GM21619 (cell line): ENCODE measurements at regions not wholly inside any gene's neighbourhood (a gene's known extent, or its start where the extent isn't known, plus 50 kb on each side); places are given as distances from the start of the nearest gene placed in this dataset.
A peak's percentile ranks its signal among the peaks of the same experiment; 100 is the strongest.

Experiments used
- ATAC-seq: cut with Tn5 transposase; IDR thresholded peaks from one replicate; pipeline ENCODE4 v1.9.1; 2021; ENCODE audit not compliant: unreplicated experiment

DNA sequence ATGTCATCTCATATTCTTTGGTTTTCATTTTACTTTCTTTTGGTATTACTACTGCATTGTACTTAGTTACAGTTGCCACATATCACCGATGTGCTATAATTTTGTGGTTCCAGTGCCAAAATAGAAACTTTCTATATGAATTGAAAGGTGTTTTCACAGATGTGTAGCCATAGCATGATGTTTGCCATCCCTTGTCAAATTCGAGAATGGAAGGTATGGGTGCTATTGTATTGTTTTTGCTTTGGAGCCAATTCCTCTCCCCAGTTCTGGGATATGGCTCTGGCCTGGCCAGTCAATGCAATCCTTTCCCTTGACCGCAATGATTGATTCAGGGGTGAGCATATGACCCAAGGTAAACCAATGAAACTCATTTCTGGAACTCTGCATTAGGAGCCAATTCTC, 86.2 kb upstream of the RPS6KA3 start:
- peak; percentile 67 for ATAC-seq

DNA sequence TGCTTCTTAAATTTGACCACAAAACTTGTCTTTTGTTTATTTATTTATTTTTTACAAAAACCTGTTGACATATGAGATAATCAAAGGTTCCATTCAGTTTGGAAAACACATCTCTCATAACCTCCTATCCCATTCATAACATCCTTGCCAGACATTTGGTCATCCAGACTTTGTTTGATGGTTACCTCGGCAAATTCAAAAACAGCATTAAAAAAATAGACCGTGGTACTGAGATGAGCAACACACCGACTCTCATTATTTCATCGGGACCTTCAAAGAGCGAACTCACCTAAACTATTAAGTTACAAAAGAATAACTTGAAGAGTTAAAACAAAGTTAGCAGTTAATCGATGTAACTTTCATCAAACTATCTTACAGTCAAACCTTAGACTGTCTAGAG, 85.8 kb upstream of the RPS6KA3 start:
- peak; percentile 20 for ATAC-seq

DNA sequence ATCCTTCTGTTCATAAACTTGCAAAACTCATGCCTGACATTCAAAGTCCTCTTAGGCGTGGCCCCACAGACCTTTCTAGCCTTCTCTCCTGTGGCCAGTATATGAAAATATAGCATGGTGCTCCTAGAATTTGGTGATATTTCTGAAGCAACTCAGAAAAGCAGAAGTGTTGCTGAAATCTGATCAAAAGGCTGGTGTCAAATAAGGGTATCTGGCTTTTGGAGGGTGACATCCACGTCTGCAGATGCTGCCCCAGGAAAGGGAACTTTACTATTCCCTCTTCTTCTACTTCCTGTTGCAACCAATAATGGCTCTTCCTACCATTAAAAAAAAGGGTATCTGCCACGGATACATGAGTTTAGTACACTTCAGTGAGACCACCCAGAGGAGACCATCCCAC, 83.9 kb upstream of the RPS6KA3 start:
- ATAC-seq = no peak

DNA sequence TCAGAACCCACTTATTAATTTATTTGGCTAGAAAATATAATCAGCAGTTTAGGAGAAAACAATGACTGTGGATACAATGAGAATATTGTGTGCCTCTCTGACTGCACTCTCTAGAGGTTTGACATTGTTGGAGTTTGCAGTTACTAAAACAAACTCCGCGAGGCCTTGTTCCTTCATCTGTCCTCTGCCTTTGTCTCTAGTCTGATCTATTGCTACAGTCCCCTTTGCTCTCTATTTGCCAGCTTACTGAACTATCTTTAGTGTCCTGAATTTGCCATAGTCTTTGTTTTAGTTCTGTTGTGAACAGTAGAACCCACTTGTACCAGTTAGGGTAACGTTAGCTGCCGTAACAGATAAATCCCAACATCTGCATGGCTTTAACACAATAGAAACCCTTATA, 81.4 kb upstream of the RPS6KA3 start:
- ATAC-seq = no peak

DNA sequence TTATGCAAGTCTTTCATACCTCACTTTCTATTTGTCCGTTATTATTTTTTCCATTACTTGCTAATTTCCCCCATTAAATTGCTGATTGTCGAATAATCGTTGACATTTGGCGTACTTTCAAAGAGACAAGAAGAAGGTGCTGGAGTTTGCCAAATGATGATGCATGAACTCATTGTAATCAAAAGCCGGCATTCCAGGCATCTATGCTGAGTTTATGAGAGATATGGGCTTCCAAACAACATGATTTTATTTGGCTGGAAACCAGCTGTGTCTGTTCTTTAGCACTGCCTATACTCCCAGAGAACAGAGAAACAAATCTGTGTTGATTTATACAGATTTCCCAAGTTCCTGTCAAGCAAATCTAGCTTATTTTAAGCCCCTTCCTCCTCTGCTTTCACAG, 80.8 kb upstream of the RPS6KA3 start:
- ATAC-seq = no peak

DNA sequence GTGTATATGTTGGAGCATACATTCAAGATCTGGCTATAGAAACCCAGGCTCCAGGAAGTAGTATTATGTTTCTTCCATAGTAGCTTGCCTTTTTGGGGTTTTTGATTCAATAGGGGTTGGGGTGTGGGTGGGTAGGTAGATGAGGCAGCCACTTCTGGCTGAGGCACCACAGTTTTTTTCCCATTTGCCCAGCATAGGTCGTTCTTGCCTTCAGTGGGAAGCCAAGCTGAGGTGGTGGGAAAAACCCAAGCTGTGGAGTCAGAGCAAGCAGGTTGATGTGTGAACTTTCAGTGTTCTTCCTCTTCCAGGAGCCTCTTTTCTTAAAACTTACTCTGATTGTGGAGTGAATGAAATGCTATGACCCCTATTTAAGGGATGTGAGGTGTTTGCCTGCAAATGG, 67.0 kb upstream of the RPS6KA3 start:
- no peak for ATAC-seq

DNA sequence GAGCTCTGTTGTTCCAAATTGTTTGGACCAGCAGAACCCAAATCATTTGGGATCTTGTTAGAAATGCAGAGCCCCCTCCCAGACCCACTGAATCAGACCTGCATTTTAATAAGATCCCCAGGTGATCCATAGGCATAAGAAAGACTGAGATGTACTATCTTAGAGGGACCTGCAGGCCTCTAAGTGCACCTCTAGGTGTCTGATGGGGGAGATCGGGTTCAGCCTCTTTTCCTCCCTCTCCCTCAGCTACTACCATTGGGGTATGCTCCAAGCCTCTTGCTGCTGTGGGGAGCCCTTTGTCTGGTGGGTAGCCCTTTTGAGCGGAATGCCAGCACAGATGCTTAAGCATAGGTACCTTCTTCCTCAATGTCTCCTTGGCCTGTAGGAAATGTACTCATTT, 63.8 kb upstream of the RPS6KA3 start:
- ATAC-seq = no peak

DNA sequence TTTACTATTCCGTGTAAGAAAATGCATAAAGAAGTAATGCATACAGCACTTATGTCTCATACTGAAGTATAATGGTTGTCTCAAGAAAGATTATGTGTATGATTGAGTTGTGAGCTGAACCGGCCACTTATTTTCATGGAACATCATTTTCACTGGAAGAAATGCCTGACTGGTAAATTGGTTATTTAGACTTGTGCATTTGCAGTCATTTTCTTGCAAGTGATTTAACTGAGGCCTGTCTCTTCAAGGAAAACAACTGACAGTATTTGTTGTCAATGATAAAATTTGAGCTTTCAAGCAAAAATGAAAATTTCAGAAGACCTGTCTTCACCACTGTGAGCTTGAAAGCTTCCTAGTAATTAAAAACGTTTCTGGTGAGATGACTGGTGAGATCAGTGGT, 62.7 kb upstream of the RPS6KA3 start:
- ATAC-seq = no peak

DNA sequence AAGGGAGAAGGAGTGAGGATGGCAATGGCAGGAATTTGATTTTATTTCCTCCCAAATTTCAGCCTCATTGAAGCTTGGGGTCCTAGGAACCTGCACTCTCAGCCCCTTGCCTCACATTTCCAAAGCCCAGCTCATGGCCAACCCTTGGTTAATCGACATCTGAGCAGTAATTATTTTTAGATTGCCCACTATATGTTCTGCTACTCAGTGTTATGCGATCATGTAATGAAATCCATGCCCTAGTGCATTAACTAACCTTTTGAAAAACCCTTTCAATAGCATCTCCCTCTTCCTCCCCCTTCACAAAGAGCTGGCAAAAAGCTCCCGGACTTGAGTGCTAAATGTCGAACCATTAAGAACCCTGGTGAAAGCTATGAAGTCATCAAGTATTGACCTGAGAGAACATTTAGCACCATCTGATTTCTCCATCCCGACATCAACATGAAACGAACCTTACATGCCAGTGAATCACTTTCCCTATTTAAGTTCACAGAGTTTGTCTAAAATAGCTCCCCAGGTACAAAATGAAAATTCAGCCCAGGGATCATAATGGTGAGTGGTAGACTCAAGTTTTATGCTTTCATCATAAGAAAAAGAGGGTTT, 59.2 kb upstream of the RPS6KA3 start:
- no peak for ATAC-seq

DNA sequence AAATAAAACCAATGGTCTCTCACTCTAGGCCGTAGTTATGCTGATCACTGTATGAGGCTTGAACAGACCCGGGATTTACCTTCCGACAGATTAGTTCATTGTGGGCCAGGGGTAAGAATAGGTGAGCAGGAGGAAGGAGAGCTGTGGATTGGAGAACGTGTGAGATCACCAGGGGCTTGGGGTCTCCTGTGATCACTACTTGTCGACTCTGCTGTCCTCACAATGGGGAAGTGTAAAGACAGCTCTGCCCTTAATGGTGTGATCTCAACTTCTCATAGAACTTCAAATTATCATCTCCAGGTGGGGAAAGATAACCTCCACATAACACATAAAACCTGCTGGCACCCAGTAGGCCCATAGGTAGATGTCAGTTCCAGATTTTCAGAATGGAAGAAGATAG, 56.2 kb upstream of the RPS6KA3 start:
- no peak for ATAC-seq

DNA sequence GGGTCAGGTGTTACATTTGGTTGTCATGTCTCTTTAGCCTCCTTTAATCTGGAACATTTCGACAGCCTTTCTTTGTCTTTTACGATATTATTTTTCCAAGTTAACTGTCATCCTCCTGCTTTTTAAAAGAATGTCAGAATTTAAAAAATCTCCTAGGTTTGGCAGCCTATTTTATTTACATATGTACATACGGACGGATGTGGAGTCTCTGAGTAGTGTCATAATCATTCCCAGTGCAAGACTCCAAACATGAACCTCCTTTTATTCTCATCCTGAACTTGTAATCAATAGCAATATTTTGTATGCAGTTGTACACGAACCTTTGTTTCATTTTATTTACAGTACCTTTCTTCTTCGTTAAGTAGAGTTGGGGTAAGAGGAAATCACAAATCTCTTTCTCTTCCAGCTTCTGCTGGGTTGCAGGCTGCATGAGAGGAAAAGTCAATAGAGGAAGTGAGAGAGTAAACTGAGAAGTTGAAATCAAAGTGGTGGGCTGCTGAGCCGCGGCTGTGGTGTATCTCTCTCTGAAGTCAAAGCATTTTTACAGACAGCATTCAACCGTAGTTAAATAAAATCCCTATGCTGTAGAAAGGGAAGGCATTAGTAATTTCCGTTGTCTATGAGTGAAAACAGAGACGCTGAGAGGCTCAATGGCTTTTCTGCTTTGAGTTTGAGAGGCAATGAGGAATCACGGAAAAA, 53.9 kb upstream of the RPS6KA3 start:
- ATAC-seq = peak; percentile 99

DNA sequence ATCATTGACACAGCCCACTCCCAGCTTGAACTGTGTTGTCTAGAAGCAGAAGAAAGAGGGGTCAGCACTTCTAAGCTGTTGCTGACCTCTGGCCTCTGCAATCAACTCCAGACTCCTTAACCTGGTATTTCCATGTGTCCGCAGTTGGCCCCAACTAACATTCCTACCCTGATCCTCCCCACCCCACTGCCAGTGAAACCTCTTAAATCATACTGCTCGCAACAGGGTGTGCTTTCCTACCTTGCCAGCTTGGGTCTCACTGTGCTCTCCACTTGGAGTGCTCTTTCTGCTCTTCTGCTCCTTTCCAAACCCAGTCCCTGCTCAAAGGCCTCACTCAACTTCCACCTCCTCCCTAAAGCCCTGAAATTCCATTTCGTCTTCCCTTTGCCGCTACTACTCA, 52.3 kb upstream of the RPS6KA3 start:
- ATAC-seq = no peak

DNA sequence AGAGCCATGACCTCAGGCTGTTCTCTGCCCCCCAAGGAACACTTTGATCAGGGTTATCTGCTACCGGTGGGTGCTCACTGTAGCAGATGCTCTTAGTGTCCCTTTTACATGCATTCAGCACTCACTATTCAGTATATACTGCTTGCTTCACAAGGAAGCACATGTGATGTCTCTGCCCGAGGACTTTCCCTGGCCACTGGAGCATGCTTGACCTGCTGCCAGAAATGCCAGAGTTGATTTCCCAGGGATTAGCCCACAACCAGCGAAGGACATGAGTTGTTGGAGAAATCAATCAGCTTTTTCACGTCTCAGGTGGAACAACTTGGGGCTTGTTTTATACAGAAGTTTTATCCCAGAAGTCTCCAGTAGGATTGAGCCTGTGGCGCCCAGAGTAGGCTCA, 51.2 kb upstream of the RPS6KA3 start:
- ATAC-seq = no peak
